Dermis blood vessel endothelial cell (primary cell): ENCODE measurements at regions not wholly inside any gene's neighbourhood (a gene's known extent, or its start where the extent isn't known, plus 50 kb on each side); places are given as distances from the start of the nearest gene placed in this dataset.
"Not testable (repeated sequence)": the region's sequence is repeated elsewhere in the genome, so short reads cannot be mapped to it uniquely, and the experiment has no call there.

Experiments used
- DNase-seq: peaks from one replicate; pipeline ENCODE4 v3.0.0; 2010

- DNase-seq, result not testable (repeated sequence)
These were observed 1069.3 kb downstream of the CDH9 start for GRCh38 chr5:25969042-25969441.

GRCh38 chr5:25964009-25964372 is 1074.4 kb downstream of the CDH9 start:
- DNase-seq, result no peak

- no peak for DNase-seq
These were observed 1075.0 kb downstream of the CDH9 start for GRCh38 chr5:25963251-25964008.

GRCh38 chr5:25955337-25955736 is 1083.0 kb downstream of the CDH9 start:
- DNase-seq, result no peak

GRCh38 chr5:25950681-25951080 is 1087.7 kb downstream of the CDH9 start:
- no peak for DNase-seq

- DNase-seq, result no peak
These were observed 1090.1 kb downstream of the CDH9 start for GRCh38 chr5:25948278-25948677.

- no peak for DNase-seq
These were observed 1093.6 kb downstream of the CDH9 start for GRCh38 chr5:25944786-25945185.

- no peak for DNase-seq
These were observed 1129.2 kb downstream of the CDH9 start for GRCh38 chr5:25909163-25909562.

GRCh38 chr5:25905646-25906045 is 1132.7 kb downstream of the CDH9 start:
- no peak for DNase-seq

- DNase-seq, result no peak
These were observed 1146.2 kb downstream of the CDH9 start for GRCh38 chr5:25892211-25892610.

- DNase-seq, result no peak
These were observed 1146.7 kb downstream of the CDH9 start for GRCh38 chr5:25891691-25892090.

- DNase-seq, result no peak
These were observed 1156.9 kb downstream of the CDH9 start for GRCh38 chr5:25881318-25882036.

- no peak for DNase-seq
These were observed 1174.6 kb downstream of the CDH9 start for GRCh38 chr5:25863811-25864210.

- DNase-seq, result no peak
These were observed 1176.1 kb downstream of the CDH9 start for GRCh38 chr5:25862276-25862675.

GRCh38 chr5:25858019-25858418 is 1180.4 kb downstream of the CDH9 start:
- DNase-seq, result no peak

- DNase-seq, result no peak
These were observed 1187.1 kb downstream of the CDH9 start for GRCh38 chr5:25851301-25851700.

GRCh38 chr5:25850581-25850980 is 1187.8 kb downstream of the CDH9 start:
- DNase-seq, result no peak

- no peak for DNase-seq
These were observed 1189.1 kb downstream of the CDH9 start for GRCh38 chr5:25849270-25849669.

GRCh38 chr5:25823330-25823873 is 1178.6 kb upstream of the CDH10 start:
- DNase-seq, result no peak
